Stomach smooth muscle (tissue), 2 donors: ENCODE measurements at regions not wholly inside any gene's neighbourhood (a gene's known extent, or its start where the extent isn't known, plus 50 kb on each side); places are given as distances from the start of the nearest gene placed in this dataset.

Source experiments
- H3K27ac ChIP-seq: one replicate; pipeline ENCODE4 v1.7.0; 2013; ENCODE audit warnings: mild to moderate bottlenecking, low read length, inconsistent platforms
- H3K27me3 ChIP-seq, 2 donors: one replicate each; pipeline ENCODE4 v1.7.0; 2013; ENCODE audit warnings: low read length in 2 of 2; ENCODE audit not compliant: insufficient read depth in 2 of 2, control insufficient read depth in 1 of 2
- H3K36me3 ChIP-seq, 2 donors: one replicate each; pipeline ENCODE4 v1.7.0; 2013; ENCODE audit warnings: low read length in 2 of 2; ENCODE audit not compliant: control insufficient read depth in 2 of 2, insufficient read depth in 2 of 2
- H3K4me1 ChIP-seq: one replicate; pipeline ENCODE4 v1.7.0; 2013; ENCODE audit warnings: low read length; ENCODE audit not compliant: control insufficient read depth, insufficient read depth
- H3K4me3 ChIP-seq, 2 donors: one replicate each; pipeline ENCODE4 v1.7.0; 2013; ENCODE audit warnings: low read length in 2 of 2
- H3K9ac ChIP-seq, 2 donors: one replicate each; pipeline ENCODE4 v1.7.0; 2013; ENCODE audit warnings: low read length in 2 of 2, mild to moderate bottlenecking in 1 of 2
- H3K9me3 ChIP-seq, 2 donors: one replicate each; pipeline ENCODE4 v1.7.0; 2013; ENCODE audit warnings: low read length in 2 of 2; ENCODE audit not compliant: control insufficient read depth in 2 of 2
- donor health status: healthy.
- donor health status: Pancreatic carcinoma.

DNA sequence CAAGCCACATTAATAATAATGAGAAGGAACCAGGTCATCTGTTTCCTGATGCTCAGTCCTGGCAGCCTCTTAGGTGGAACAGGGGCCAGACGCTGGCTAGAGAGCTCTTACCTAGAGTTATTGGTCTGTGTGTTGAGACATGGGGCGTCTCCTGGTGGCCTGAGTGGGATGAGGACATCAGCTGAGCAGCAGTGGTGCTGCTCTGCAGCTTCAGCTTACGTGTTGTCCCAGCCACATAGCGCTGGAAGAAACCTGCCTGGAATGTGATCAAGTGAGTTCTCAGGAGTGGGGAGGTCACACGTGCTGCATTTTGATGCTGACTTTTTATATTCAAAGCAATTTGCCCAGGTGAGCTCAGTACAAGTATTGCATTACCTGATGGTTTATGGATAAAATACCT, 355.4 kb downstream of the CDH26 start:
- Histone ChIP-seq H3K27ac (no peak overlapping the region), H3K27me3 (peaks cover 0 to 2% of the 10 kb centered on the region in 2 donors), H3K36me3 (no peaks in the 10 kb centered on the region), H3K4me1 (no peaks in the 10 kb centered on the region), H3K9ac (no peak overlapping the region), H3K9me3 (no peaks in the 10 kb centered on the region), H3K4me3 (no peak overlapping the region)

DNA sequence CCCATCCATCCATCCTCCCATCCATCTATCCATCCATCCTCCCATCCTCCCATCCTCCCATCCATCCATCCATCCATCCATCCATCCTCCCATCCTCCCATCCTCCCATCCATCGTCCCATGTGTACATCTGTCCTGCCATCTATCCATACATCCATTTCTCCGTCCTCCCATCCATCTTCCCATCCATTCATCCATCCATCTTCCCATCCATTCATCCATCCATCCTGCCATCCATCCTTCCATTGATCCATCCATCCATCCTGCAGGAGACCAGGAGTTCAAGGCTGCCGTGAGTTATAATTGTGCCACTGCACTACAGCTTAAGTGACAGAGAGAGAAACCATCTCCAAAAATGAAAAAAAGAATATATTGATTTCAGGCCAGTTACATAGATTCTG, 356.5 kb downstream of the CDH26 start:
- Histone ChIP-seq H3K4me3 (no peak overlapping the region), H3K4me1 (no peaks in the 10 kb centered on the region), H3K9me3 (no peaks in the 10 kb centered on the region), H3K27ac (no peak overlapping the region), H3K9ac (no peak overlapping the region), H3K27me3 (peaks cover 0 to 2% of the 10 kb centered on the region in 2 donors), H3K36me3 (no peaks in the 10 kb centered on the region)

DNA sequence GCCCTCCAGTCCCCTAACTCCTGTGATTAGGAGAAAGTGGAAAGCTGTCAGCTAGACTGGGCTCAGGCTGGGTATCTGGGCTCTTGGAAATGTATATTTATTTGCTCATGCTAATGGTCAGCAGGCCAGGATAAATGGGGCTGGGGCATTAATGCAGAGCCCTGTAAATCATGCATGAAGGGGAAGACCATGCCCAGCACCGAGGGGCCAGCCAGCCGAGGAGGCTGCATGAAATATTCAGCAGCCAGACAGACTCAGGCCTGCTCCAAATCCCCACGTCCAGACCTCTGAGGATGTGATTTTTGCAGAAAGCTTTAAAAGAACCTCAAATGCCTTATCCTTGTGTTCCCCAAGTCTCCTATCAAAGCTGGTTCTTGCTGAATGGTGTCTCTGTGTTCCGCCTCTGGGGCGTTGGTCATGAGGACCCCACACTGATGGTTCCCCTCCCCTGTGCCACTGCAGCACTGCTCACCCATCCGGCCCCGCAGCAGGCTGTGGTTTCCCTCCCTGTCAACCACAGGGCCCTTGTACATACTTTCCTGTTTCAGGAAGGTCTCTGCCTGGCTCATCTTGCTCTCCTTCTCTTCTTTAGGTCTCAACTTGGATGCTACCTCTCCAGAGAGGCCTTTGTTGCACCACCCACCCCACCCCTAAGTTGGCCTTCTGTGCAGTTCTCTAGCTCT, 358.4 kb downstream of the CDH26 start:
- Histone ChIP-seq H3K4me1 (no peaks in the 10 kb centered on the region), H3K27ac (no peak overlapping the region), H3K27me3 (peaks cover 0 to 3% of the 10 kb centered on the region in 2 donors), H3K9me3 (no peaks in the 10 kb centered on the region), H3K9ac (no peak overlapping the region), H3K36me3 (no peaks in the 10 kb centered on the region), H3K4me3 (no peak overlapping the region)

DNA sequence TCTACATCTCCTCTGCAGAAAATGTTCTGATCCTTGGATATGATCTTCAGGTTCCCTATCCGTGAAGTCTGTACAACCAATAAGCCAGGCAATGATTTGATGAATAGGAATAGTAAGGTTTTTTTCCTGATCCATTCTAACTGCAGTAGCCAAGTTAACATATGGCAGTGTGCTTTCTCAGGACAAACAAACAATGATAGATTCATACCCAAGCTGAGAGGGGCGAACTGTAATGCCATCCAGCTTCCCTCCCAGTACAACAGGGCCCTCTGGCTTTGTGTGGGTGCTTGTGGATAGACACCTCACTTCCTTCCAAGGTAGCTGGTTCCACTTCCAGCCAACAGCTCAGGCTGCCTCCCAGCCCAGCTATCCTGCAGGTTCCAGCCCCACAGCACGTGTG, 359.2 kb downstream of the CDH26 start:
- Histone ChIP-seq H3K9me3 (no peaks in the 10 kb centered on the region), H3K4me3 (no peak overlapping the region), H3K36me3 (no peaks in the 10 kb centered on the region), H3K4me1 (no peaks in the 10 kb centered on the region), H3K27me3 (peaks cover 0 to 3% of the 10 kb centered on the region in 2 donors), H3K9ac (no peak overlapping the region), H3K27ac (no peak overlapping the region)

DNA sequence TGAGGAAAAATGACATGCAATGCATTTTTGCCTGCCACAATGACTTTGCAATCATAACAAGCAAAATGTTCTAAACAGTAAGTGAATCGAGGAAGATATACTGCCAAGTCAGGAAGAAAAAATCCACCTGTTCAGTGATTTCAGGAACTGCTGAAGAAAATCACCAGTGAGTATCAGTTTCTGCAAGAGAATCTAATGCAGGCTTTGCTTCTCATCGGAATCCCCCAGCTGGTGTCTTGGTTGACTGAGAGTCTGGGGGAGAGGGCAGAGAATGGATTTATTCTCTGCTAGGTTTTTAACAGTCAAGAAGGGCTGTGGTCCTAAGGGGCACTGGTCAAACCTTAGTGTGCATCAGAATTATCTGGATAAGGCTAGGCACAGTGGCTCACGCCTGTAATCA, 363.4 kb downstream of the CDH26 start:
- Histone ChIP-seq H3K27ac (no peak overlapping the region), H3K36me3 (no peaks in the 10 kb centered on the region), H3K4me1 (no peaks in the 10 kb centered on the region), H3K9ac (no peak overlapping the region), H3K27me3 (peaks cover 0 to 3% of the 10 kb centered on the region in 2 donors), H3K9me3 (no peaks in the 10 kb centered on the region), H3K4me3 (no peak overlapping the region)

DNA sequence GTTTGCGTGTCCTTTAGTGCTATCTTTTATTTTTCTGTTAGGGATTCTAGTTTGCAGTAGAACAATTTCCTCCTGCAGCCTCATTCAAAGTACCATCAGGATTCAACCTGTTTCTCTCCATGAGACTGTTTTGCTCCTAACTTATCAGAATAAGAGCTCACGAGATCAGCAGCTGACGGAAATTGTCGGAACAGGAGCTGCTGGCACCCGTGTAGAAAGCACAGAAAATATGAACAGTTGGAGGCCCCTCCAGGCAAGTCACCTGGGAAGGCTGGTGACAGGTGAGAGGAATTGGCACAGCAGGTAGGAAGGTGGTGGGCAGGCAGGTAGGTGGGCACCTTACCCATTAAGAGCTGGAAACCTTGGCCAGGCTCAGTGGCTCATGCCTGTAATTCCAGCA, 368.6 kb downstream of the CDH26 start:
- H3K9me3 ChIP-seq, result no peaks in the 10 kb centered on the region
- no peaks in the 10 kb centered on the region for H3K4me1 ChIP-seq
- H3K27ac ChIP-seq, result no peak overlapping the region
- no peaks in the 10 kb centered on the region for H3K36me3 ChIP-seq
- H3K9ac ChIP-seq, result no peak overlapping the region
- no peak overlapping the region for H3K4me3 ChIP-seq
- peaks cover 0 to 3% of the 10 kb centered on the region in 2 donors for H3K27me3 ChIP-seq

DNA sequence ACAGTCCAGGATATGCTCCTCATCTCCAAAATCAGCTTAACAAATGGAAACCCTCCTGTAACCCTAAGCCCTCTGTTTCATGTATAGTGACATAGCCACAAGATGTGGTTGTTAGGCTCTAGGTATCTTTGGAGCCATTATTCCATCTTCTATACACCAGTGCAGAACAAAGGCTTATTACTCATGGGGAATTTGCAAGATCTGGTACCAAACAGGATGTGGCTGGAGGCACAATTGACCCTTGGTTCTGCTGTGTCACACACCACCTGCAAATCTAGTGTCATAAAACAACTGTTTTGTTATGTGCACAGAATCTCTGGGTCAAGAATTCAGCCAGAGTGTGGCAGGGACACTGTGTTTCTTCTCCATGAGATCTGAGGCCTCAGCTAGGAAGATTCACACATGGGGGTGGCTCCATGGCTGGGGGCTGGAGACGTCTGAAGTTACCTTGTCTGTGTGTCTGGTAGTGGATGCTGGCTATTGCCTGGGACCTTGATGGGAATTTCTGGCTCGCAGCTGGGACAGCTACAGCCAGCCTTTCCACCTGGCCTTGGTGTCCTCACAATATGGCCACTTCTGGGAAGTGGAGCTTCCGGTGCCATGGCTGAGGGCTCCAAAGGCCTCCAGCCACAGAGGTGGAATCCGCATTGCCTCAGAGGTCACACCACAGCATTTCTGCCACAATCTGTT, 369.9 kb downstream of the CDH26 start:
- H3K9me3 ChIP-seq, result no peaks in the 10 kb centered on the region
- H3K27ac ChIP-seq, result no peak overlapping the region
- H3K36me3 ChIP-seq, result no peaks in the 10 kb centered on the region
- H3K4me3 ChIP-seq, result no peak overlapping the region
- peaks cover 0 to 3% of the 10 kb centered on the region in 2 donors for H3K27me3 ChIP-seq
- no peaks in the 10 kb centered on the region for H3K4me1 ChIP-seq
- H3K9ac ChIP-seq, result no peak overlapping the region

DNA sequence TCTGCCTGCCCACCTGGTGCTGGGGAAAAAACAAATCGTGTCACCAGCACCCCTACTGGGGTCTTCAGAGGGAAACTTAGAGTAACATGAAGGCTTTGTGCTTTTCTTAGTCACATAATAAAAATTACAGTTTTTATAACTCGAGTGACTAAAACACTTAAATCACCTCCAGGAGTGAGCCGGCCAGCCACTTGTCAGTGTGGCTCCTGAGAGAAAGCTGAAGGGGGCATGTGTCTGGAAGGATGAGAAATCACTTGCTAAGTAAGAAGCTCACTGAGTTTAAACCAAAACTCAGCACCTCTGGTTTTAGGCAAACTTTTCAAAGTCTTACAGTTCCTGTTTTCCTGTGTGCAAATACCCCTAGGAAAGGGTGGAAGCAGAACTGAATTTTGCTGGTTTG, 372.2 kb downstream of the CDH26 start:
- Histone ChIP-seq H3K9me3 (no peaks in the 10 kb centered on the region), H3K9ac (no peak overlapping the region), H3K4me3 (no peak overlapping the region), H3K27ac (no peak overlapping the region), H3K27me3 (peaks cover 0 to 3% of the 10 kb centered on the region in 2 donors), H3K36me3 (no peaks in the 10 kb centered on the region), H3K4me1 (no peaks in the 10 kb centered on the region)

DNA sequence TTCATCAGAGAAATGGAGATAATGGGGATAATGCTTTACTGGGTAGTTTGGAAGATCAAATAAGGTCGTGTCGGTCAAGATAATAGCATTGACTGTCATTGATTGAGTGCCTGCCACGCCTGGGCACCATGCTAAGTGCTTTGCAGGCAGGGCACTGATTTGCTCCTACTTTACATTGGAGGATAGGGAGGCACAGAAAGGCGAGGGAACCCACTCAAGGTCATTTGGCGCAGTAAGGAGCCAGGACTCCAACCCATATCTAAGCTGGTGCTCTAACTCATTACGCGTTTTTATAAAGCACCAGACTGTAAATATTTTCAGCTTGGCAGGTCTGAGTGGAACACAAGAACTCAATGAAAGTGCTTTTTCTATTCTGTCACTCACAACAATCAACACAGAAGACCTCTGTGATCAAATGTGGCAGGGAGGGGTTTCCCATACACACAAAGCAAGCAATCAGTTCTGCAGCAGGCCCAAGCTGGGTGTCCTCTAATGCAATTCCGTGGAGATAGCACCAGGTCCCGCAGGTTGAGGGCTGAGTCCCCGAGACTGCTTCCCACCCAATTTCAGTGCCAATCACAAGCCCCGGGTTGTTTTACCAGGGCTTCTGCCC, 373.6 kb downstream of the CDH26 start:
- H3K4me3 ChIP-seq, result no peak overlapping the region
- H3K36me3 ChIP-seq, result no peaks in the 10 kb centered on the region
- no peak overlapping the region for H3K27ac ChIP-seq
- no peaks in the 10 kb centered on the region for H3K9me3 ChIP-seq
- H3K9ac ChIP-seq, result no peak overlapping the region
- peaks cover 0 to 3% of the 10 kb centered on the region in 2 donors for H3K27me3 ChIP-seq
- no peaks in the 10 kb centered on the region for H3K4me1 ChIP-seq

DNA sequence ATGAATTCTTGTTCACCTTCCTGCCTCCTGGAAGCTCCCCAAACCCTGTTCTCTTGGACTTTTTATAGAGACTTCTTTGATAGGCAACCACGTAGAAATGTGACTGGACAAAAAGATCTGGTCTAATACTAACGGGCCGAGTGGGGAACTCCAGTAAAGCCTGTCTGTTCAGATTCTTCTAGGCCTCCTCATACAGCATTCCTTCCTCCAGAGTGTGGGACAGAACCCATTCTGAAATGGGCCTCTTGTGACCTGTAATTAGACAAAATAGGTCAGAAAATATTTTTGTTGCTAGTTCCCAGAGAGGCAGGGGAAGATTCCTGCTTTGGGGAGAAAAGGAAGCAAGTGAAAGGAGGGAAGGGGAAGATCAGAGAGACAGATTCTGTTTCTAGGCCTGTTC, 374.3 kb downstream of the CDH26 start:
- peaks cover 0 to 3% of the 10 kb centered on the region in 2 donors for H3K27me3 ChIP-seq
- no peaks in the 10 kb centered on the region for H3K9me3 ChIP-seq
- no peak overlapping the region for H3K27ac ChIP-seq
- no peak overlapping the region for H3K4me3 ChIP-seq
- H3K9ac ChIP-seq, result no peak overlapping the region
- H3K36me3 ChIP-seq, result no peaks in the 10 kb centered on the region
- H3K4me1 ChIP-seq, result no peaks in the 10 kb centered on the region

DNA sequence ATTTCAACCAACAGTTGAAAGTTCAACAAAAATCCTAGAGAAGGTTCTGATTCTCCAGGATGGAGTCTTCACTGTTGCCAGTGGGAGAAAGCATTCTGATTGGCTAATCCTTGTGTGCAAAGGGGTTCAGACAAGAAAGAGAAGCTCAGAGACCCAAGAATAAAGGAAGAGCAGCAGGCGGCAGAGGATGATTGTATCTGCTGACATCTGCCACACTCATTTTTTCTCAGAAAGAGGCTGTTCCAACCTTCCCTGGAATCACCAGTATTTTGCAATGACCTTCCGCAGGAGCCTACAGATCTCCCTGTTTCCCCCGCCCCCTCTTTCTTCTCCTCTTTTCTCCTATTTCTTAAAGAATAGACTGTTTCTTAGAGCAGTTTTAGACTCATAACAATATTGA, 376.7 kb downstream of the CDH26 start:
- Histone ChIP-seq H3K9me3 (no peaks in the 10 kb centered on the region), H3K9ac (no peak overlapping the region), H3K36me3 (no peaks in the 10 kb centered on the region), H3K27me3 (no peaks in the 10 kb centered on the region), H3K27ac (no peak overlapping the region), H3K4me1 (no peaks in the 10 kb centered on the region), H3K4me3 (no peak overlapping the region)
